Caki2 (cell line): ENCODE measurements at regions not wholly inside any gene's neighbourhood (a gene's known extent, or its start where the extent isn't known, plus 50 kb on each side); places are given as distances from the start of the nearest gene placed in this dataset.

ENCODE experiments used
- DNase-seq: peaks from one replicate; pipeline ENCODE4 v3.0.0-alpha.2; 2015; ENCODE audit warnings: low read depth
- in situ Hi-C: cut with HindIII; loops from 2 replicates; pipeline ENCODE4 v1.10.0; 2016; ENCODE audit warnings: low sequenced_read_pairs, low pct_unique_long_range_greater_than_20kb, mixed read lengths

GRCh38 chr2:83071352-83071751 is 1387.7 kb downstream of the SUCLG1 start:
- no peak for DNase-seq
- in situ Hi-C loops: no loop called here

GRCh38 chr2:83069724-83070123 is 1389.4 kb downstream of the SUCLG1 start:
- peak; percentile 55 for DNase-seq

GRCh38 chr2:83068714-83069113 is 1390.4 kb downstream of the SUCLG1 start:
- in situ Hi-C loops: no loop called here
- no peak for DNase-seq

More at GRCh38 chr2:83069724-83070123, 1389.4 kb downstream of the SUCLG1 start:
- in situ Hi-C loops: no loop called here

GRCh38 chr2:83067947-83068346 is 1391.1 kb downstream of the SUCLG1 start:
- DNase-seq: peak; percentile 53
- in situ Hi-C loops: no loop called here

GRCh38 chr2:83063933-83064332 is 1395.1 kb downstream of the SUCLG1 start:
- in situ Hi-C loops: no loop called here
- no peak for DNase-seq

GRCh38 chr2:83063511-83063910 is 1395.6 kb downstream of the SUCLG1 start:
- in situ Hi-C loops: no loop called here
- no peak for DNase-seq

GRCh38 chr2:83058683-83059082 is 1400.4 kb downstream of the SUCLG1 start:
- DNase-seq: no peak
- in situ Hi-C loops: no loop called here

GRCh38 chr2:83055376-83056010 is 1403.6 kb downstream of the SUCLG1 start:
- DNase-seq: peak; percentile 81
- in situ Hi-C loops: no loop called here

- no peak for DNase-seq
- in situ Hi-C loops: no loop called here
Measured at GRCh38 chr2:83054751-83055150, 1404.3 kb downstream of the SUCLG1 start.

GRCh38 chr2:83051538-83052170 is 1407.4 kb downstream of the SUCLG1 start:
- DNase-seq: no peak
- in situ Hi-C loops: no loop called here

GRCh38 chr2:83042053-83042452 is 1417.0 kb downstream of the SUCLG1 start:
- in situ Hi-C loops: no loop called here

GRCh38 chr2:83022631-83023210 is 1436.4 kb downstream of the SUCLG1 start:
- DNase-seq: no peak
- in situ Hi-C loops: no loop called here

More at GRCh38 chr2:83042053-83042452, 1417.0 kb downstream of the SUCLG1 start:
- no peak for DNase-seq

GRCh38 chr2:83017366-83018090 is 1441.6 kb downstream of the SUCLG1 start:
- DNase-seq: no peak
- in situ Hi-C loops: no loop called here

- DNase-seq: no peak
- in situ Hi-C loops: no loop called here
Measured at GRCh38 chr2:83016343-83017110, 1442.6 kb downstream of the SUCLG1 start.

GRCh38 chr2:83015900-83016299 is 1443.2 kb downstream of the SUCLG1 start:
- no peak for DNase-seq
- in situ Hi-C loops: no loop called here

- in situ Hi-C loops: no loop called here
- DNase-seq: no peak
Measured at GRCh38 chr2:83015035-83015715, 1443.9 kb downstream of the SUCLG1 start.

- in situ Hi-C loops: no loop called here
Measured at GRCh38 chr2:83014462-83014861, 1444.6 kb downstream of the SUCLG1 start.

GRCh38 chr2:83006961-83007360 is 1452.1 kb downstream of the SUCLG1 start:
- no peak for DNase-seq
- in situ Hi-C loops: no loop called here

More at GRCh38 chr2:83014462-83014861, 1444.6 kb downstream of the SUCLG1 start:
- no peak for DNase-seq
